GM18499 (cell line): ENCODE measurements at regions not wholly inside any gene's neighbourhood (a gene's known extent, or its start where the extent isn't known, plus 50 kb on each side); places are given as distances from the start of the nearest gene placed in this dataset.

Experiments used
- ATAC-seq: cut with Tn5 transposase; IDR thresholded peaks from one replicate; pipeline ENCODE4 v1.9.1; 2021; ENCODE audit warnings: moderate number of reproducible peaks; ENCODE audit not compliant: insufficient read depth, unreplicated experiment

GRCh38 chr9:16321461-16322119 is 548.9 kb downstream of the BNC2 start:
- no peak for ATAC-seq

GRCh38 chr9:16322849-16323248 is 547.6 kb downstream of the BNC2 start:
- ATAC-seq = no peak

GRCh38 chr9:16325966-16326365 is 544.5 kb downstream of the BNC2 start:
- ATAC-seq = no peak

- ATAC-seq = no peak
Measured at GRCh38 chr9:16328349-16328748, 542.1 kb downstream of the BNC2 start.

GRCh38 chr9:16329671-16330113 is 540.8 kb downstream of the BNC2 start:
- ATAC-seq = no peak

GRCh38 chr9:16331031-16331430 is 539.4 kb downstream of the BNC2 start:
- no peak for ATAC-seq

- no peak for ATAC-seq
Measured at GRCh38 chr9:16331527-16331926, 538.9 kb downstream of the BNC2 start.

- no peak for ATAC-seq
Measured at GRCh38 chr9:16333691-16334090, 536.8 kb downstream of the BNC2 start.

GRCh38 chr9:16335788-16336580 is 534.5 kb downstream of the BNC2 start:
- no peak for ATAC-seq

GRCh38 chr9:16336833-16337232 is 533.6 kb downstream of the BNC2 start:
- no peak for ATAC-seq

GRCh38 chr9:16337322-16338029 is 533.0 kb downstream of the BNC2 start:
- ATAC-seq = no peak

GRCh38 chr9:16341177-16341576 is 529.3 kb downstream of the BNC2 start:
- ATAC-seq = no peak

- ATAC-seq = no peak
Measured at GRCh38 chr9:16342246-16343020, 528.0 kb downstream of the BNC2 start.

- ATAC-seq = no peak
Measured at GRCh38 chr9:16343249-16344237, 526.9 kb downstream of the BNC2 start.

- no peak for ATAC-seq
Measured at GRCh38 chr9:16344343-16344742, 526.1 kb downstream of the BNC2 start.

- no peak for ATAC-seq
Measured at GRCh38 chr9:16345902-16346301, 524.6 kb downstream of the BNC2 start.

- no peak for ATAC-seq
Measured at GRCh38 chr9:16347886-16348285, 522.6 kb downstream of the BNC2 start.

- ATAC-seq = no peak
Measured at GRCh38 chr9:16348531-16348930, 521.9 kb downstream of the BNC2 start.

- no peak for ATAC-seq
Measured at GRCh38 chr9:16352251-16352650, 518.2 kb downstream of the BNC2 start.
